Colonic mucosa (tissue), 4 donors: ENCODE measurements at regions not wholly inside any gene's neighbourhood (a gene's known extent, or its start where the extent isn't known, plus 50 kb on each side); places are given as distances from the start of the nearest gene placed in this dataset.

Experiments used
- DNase-seq: peaks from one replicate; pipeline ENCODE4 v3.0.0-alpha.2; 2020
- H3K27ac ChIP-seq: fragments of 200-600 bp; one replicate; pipeline ENCODE4 v1.8.0; 2021
- H3K27me3 ChIP-seq: fragments of 200-600 bp; one replicate; pipeline ENCODE4 v1.8.0; 2021
- H3K36me3 ChIP-seq: fragments of 200-600 bp; one replicate; pipeline ENCODE4 v1.8.0; 2021
- H3K4me1 ChIP-seq: fragments of 200-600 bp; one replicate; pipeline ENCODE4 v1.8.0; 2021; ENCODE audit warnings: mild to moderate bottlenecking
- H3K4me3 ChIP-seq: fragments of 200-600 bp; one replicate; pipeline ENCODE4 v1.8.0; 2021
- H3K9ac ChIP-seq, 2 donors: one replicate each; pipeline ENCODE4 v1.7.0; 2013; ENCODE audit warnings: control low read depth in 2 of 2, low read depth in 2 of 2, low read length in 2 of 2
- H3K9me3 ChIP-seq: fragments of 200-600 bp; one replicate; pipeline ENCODE4 v1.8.0; 2021
- intact Hi-C: fragments of 100-400 bp; cut with DNase I; formaldehyde crosslinking; loops from one replicate; pipeline ENCODE4 v1.14.1; 2022
- TF ChIP-seq, protein P1 (sequence below): fragments of 200-600 bp; IDR thresholded peaks from one replicate; pipeline ENCODE4 v1.8.0; 2022; ENCODE audit warnings: antibody characterized with exemption, mild to moderate bottlenecking
- donor health status: healthy.
- donor health status: DM: no; HTN: no; CAD: no.
- donor health status: DM: no; HTN: no; CAD: no.

DNA sequence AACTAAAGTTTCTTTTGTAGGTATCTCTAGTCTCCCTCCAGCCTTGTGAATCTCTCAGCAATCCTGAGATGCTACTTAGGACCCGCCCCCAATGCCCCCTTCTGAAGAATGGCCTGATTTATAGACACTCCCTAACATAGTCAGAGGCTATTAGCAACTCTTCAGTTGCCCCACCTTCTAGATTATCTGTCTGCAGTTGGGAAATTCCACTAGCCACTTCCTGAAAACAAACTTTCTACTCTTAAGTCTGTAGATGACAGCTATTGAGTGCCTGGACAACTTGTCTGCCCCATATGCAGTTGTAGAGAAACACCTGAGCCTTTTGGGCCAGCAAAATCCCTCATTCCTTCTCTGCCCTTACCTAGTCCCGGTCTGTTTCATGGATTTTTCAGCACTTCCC lies 188.2 kb upstream of the PREP start:
- intact Hi-C loops = no loop called here
- TF ChIP-seq, protein P1, sequence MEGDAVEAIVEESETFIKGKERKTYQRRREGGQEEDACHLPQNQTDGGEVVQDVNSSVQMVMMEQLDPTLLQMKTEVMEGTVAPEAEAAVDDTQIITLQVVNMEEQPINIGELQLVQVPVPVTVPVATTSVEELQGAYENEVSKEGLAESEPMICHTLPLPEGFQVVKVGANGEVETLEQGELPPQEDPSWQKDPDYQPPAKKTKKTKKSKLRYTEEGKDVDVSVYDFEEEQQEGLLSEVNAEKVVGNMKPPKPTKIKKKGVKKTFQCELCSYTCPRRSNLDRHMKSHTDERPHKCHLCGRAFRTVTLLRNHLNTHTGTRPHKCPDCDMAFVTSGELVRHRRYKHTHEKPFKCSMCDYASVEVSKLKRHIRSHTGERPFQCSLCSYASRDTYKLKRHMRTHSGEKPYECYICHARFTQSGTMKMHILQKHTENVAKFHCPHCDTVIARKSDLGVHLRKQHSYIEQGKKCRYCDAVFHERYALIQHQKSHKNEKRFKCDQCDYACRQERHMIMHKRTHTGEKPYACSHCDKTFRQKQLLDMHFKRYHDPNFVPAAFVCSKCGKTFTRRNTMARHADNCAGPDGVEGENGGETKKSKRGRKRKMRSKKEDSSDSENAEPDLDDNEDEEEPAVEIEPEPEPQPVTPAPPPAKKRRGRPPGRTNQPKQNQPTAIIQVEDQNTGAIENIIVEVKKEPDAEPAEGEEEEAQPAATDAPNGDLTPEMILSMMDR = no peak
- H3K4me1 ChIP-seq = no peaks in the 10 kb centered on the region
- H3K4me3 ChIP-seq = no peak overlapping the region
- H3K27ac ChIP-seq = no peak overlapping the region
- no peak for DNase-seq
- H3K9ac ChIP-seq = no peak overlapping the region
- H3K27me3 ChIP-seq = no peaks in the 10 kb centered on the region
- H3K9me3 ChIP-seq = no peaks in the 10 kb centered on the region
- H3K36me3 ChIP-seq = no peaks in the 10 kb centered on the region

DNA sequence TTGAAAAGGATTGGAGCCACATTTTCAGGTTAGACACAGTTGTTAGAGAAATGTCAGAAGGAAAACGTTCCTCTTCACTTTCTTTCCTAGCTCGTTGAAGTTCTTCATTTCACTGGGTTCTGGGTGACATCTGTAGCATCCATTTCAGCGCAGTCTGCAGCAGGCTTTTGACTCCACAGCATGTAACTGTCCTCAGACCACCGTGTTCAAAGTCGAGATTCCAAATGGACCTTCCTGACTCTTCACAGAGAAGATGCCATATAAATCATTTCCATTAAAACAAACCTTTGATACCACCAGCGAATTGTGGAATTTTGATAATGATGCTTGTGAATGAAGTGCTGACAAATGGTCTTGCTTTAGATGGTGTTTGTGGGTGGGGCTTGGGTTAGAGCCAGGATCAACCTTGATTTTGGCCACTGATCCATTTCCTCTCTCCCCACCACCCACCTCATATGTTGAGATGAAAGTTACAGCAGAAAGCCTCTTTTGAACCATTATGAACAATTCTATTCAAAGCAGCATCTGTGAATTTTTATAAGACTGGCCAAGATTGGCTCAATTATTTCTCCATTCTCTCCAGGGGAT lies 185.3 kb upstream of the PREP start:
- DNase-seq = no peak

DNA sequence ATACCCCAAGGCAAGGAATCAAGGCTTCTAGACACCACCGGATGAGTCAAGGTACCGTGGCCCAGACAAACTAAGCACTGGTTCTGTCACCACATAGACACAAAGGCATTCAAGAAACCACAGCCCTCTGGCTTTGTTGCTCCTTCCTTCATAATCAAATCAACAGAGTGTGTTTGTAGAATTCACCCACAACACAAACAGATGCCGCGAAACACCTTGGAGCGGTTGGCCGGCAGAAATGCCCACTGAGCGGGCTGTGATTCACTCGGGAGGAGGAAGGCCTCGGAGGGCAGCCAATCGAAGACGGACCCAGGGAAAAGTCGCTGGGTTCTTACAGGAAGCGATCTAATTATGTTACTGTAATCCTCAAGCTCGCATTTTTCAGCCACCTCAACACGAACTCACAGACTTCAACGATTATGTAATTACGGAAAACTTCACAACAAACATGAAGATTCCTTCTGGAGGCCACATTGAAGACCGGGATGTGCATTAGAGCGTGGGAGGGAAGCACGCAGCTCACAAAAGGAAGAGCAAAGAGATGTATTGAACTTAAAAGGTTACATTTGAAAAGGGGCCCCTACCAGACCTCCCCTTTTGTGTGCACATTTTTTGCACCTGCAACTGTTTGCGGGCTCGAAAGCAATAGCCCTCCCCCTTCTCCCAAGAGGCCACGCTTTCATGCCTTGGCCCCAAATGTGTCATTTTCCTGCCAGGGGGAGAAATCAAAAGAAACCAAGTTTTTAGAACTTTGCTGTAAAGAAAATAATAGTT lies 184.7 kb upstream of the PREP start:
- no peaks in the 10 kb centered on the region for H3K4me1 ChIP-seq
- H3K9ac ChIP-seq = no peak overlapping the region
- intact Hi-C loops = no loop called here
- H3K9me3 ChIP-seq = no peaks in the 10 kb centered on the region
- no peak overlapping the region for H3K4me3 ChIP-seq
- no peaks in the 10 kb centered on the region for H3K27me3 ChIP-seq
- no peak for DNase-seq
- H3K36me3 ChIP-seq = no peaks in the 10 kb centered on the region
- H3K27ac ChIP-seq = no peak overlapping the region
- TF ChIP-seq, protein P1 = no peak

More for the DNA sequence above, 185.3 kb upstream of the PREP start:
- TF ChIP-seq, protein P1 = no peak
- H3K36me3 ChIP-seq = no peaks in the 10 kb centered on the region
- H3K9me3 ChIP-seq = no peaks in the 10 kb centered on the region
- H3K27me3 ChIP-seq = no peaks in the 10 kb centered on the region
- no peak overlapping the region for H3K4me3 ChIP-seq
- no peaks in the 10 kb centered on the region for H3K4me1 ChIP-seq
- H3K27ac ChIP-seq = no peak overlapping the region
- intact Hi-C loops = no loop called here
- no peak overlapping the region for H3K9ac ChIP-seq

DNA sequence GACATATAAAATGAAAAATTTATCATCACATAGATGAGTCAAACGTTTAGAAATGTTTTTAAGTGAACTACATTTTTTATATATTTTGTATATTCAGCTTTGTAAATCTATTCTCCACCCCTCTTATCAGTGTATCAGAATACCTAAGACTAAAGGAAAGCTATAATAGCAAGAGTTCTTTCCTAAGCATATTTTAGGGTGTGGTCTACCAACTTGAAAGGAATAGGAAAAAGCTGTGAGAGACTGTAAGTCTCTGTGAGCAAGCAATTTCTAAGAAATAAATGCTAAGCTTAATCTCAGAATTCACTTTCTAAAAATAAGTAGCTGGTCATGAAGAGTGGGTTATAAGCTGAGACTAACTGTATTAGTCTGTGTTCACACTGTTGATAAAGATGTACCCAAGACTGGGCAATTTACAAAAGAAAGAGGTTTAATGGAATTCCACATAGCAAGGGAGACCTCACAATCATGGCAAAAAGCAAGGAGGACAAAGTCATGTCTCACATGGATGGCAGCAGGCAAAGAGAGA lies 175.4 kb upstream of the PREP start:
- TF ChIP-seq, protein P1 = no peak
- Histone ChIP-seq H3K4me3 (no peak overlapping the region), H3K27ac (no peak overlapping the region), H3K9me3 (no peaks in the 10 kb centered on the region), H3K4me1 (no peaks in the 10 kb centered on the region), H3K9ac (no peak overlapping the region), H3K36me3 (no peaks in the 10 kb centered on the region), H3K27me3 (no peaks in the 10 kb centered on the region)
- intact Hi-C loops = no loop called here
- no peak for DNase-seq

DNA sequence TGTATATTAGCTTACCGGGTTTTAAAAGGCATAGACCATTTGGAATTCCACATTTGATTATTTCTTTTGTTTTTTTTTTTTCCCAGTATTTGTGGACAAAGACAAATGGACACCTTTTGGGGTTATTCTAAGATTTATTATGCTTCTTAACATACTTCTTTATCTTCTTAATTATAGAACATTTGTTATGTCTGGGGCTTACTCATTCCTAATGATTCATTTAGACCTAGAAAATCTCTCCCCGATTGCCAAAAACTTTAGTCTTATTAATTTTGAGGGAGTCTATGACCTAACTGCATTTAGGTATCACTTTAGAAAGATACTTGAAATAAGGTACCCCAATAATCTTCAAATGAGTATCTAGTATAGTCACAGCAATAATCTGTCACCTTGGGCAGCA lies 170.7 kb upstream of the PREP start:
- Histone ChIP-seq H3K4me3 (no peak overlapping the region), H3K36me3 (no peaks in the 10 kb centered on the region), H3K4me1 (no peaks in the 10 kb centered on the region), H3K9ac (no peak overlapping the region), H3K9me3 (no peaks in the 10 kb centered on the region), H3K27ac (no peak overlapping the region), H3K27me3 (no peaks in the 10 kb centered on the region)
- no peak for DNase-seq
- TF ChIP-seq, protein P1 = no peak
- intact Hi-C loops = no loop called here
